ENCODE measurements at regions not wholly inside any gene's neighbourhood (a gene's known extent, or its start where the extent isn't known, plus 50 kb on each side); places are given as distances from the start of the nearest gene placed in this dataset.

- TF ChIP-seq SRF (IDR thresholded peaks at IDR 0.05; ENCODE audit: low read depth in 2 of 2, low read length in 2 of 2), result no peak
- TF ChIP-seq ZNF384 (IDR thresholded peaks at IDR 0.05; ENCODE audit: borderline replicate concordance, low read depth, low read length), result no peak
- no peak for TF ChIP-seq TCF7 (IDR thresholded peaks at IDR 0.05; ENCODE audit: borderline replicate concordance)
- no peak for TF ChIP-seq TBL1XR1 (IDR thresholded peaks at IDR 0.05; ENCODE audit: low read depth, low read length)
- TF ChIP-seq REST (IDR thresholded peaks at IDR 0.05; ENCODE audit: low read depth, low read length), result no peak
- no peak for TF ChIP-seq SPI1 (IDR thresholded peaks at IDR 0.05; ENCODE audit: borderline replicate concordance, insufficient read depth, low read depth, low read length)
Measured at GRCh38 chr6:115323001-115323400, 737.7 kb downstream of the FRK start (continued).

GRCh38 chr6:115319823-115320222 lies 740.9 kb downstream of the FRK start:
- intact Hi-C loops (cut with micrococcal nuclease; ENCODE audit: unreplicated experiment), result no loop called here
- DNase-seq (ENCODE audit: low read depth, low spot score) (no peak), FAIRE-seq (no peak), ATAC-seq (no peak)
- SMC1A ChIA-PET (ENCODE audit: uncharacterized antibody, unreplicated experiment), result no interaction called here
- no peak overlapping the region for H3K4me3 ChIP-seq
- no peaks in the 10 kb centered on the region for H3K79me2 ChIP-seq (ENCODE audit: control insufficient read depth, insufficient read depth, low read length)
- H3K4me1 ChIP-seq (ENCODE audit: control insufficient read depth, insufficient read depth, low read length), result no peaks in the 10 kb centered on the region
- CTCF ChIA-PET, result no interaction called here
- 21% methylated on average over 1 of the region's 1 CpG for WGBS (ENCODE audit: insufficient coverage, insufficient replicate concordance, low lambda C conversion rate, missing lambda C conversion rate)
- H3K27ac ChIP-seq (ENCODE audit: control insufficient read depth, insufficient read depth), result no peak overlapping the region
- H3K36me3 ChIP-seq (ENCODE audit: control insufficient read depth in 2 of 2, insufficient read depth in 2 of 2, low read length in 1 of 2), result no peaks in the 10 kb centered on the region
- H3K9me3 ChIP-seq (replicated peaks; ENCODE audit: control insufficient read depth, insufficient read depth, low read length), result no peaks in the 10 kb centered on the region
- no peak overlapping the region for H3K9ac ChIP-seq (ENCODE audit: control insufficient read depth, insufficient read depth, low read length)
- no peaks in the 10 kb centered on the region for H3K27me3 ChIP-seq (replicated peaks in 1 of 2; ENCODE audit: control insufficient read depth in 2 of 2, insufficient read depth in 2 of 2, low read length in 1 of 2)
- BruUV-seq (replicated peaks), result no TSS peak
- RAD21 ChIA-PET (ENCODE audit: unreplicated experiment), result no interaction called here
- in situ Hi-C loops (cut with MboI), result no loop called here
- no peaks in the 10 kb centered on the region for H4K20me1 ChIP-seq (ENCODE audit: control insufficient read depth, insufficient read depth)
- no peak overlapping the region for H2AFZ ChIP-seq (ENCODE audit: control insufficient read depth, low read depth, low read length)
- POLR2A ChIA-PET, result no interaction called here
- no peak overlapping the region for H3K4me2 ChIP-seq (ENCODE audit: control insufficient read depth, insufficient read depth)
- no peak for TF ChIP-seq RB1 (IDR thresholded peaks at IDR 0.05; ENCODE audit: borderline replicate concordance)
- no peak for TF ChIP-seq ZNF384 (IDR thresholded peaks at IDR 0.05; ENCODE audit: borderline replicate concordance, low read depth, low read length)
- TF ChIP-seq TARDBP (IDR thresholded peaks at IDR 0.05; ENCODE audit: borderline replicate concordance), result no peak
- no peak for TF ChIP-seq ZZZ3 (IDR thresholded peaks at IDR 0.05; ENCODE audit: control insufficient read depth, insufficient read length, low read depth)
- no peak for TF ChIP-seq REST (IDR thresholded peaks at IDR 0.05; ENCODE audit: low read depth, low read length)
- TF ChIP-seq IRF4 (IDR thresholded peaks at IDR 0.05; ENCODE audit: low read depth, low read length), result no peak
- TF ChIP-seq PML (IDR thresholded peaks at IDR 0.05; ENCODE audit: low read length), result no peak
- TF ChIP-seq CHD2 (IDR thresholded peaks at IDR 0.05; ENCODE audit: borderline replicate concordance, low read depth, low read length), result no peak
- TF ChIP-seq ZNF622 (IDR thresholded peaks at IDR 0.05), result no peak
- no peak for TF ChIP-seq SUZ12 (IDR thresholded peaks at IDR 0.05; ENCODE audit: unreplicated experiment)
- TF ChIP-seq NKRF (conservative IDR thresholded peaks at IDR 0.05), result no peak
- no peak for TF ChIP-seq LARP7 (IDR thresholded peaks at IDR 0.05)
